ENCODE measurements at regions not wholly inside any gene's neighbourhood (a gene's known extent, or its start where the extent isn't known, plus 50 kb on each side); places are given as distances from the start of the nearest gene placed in this dataset.

DNA sequence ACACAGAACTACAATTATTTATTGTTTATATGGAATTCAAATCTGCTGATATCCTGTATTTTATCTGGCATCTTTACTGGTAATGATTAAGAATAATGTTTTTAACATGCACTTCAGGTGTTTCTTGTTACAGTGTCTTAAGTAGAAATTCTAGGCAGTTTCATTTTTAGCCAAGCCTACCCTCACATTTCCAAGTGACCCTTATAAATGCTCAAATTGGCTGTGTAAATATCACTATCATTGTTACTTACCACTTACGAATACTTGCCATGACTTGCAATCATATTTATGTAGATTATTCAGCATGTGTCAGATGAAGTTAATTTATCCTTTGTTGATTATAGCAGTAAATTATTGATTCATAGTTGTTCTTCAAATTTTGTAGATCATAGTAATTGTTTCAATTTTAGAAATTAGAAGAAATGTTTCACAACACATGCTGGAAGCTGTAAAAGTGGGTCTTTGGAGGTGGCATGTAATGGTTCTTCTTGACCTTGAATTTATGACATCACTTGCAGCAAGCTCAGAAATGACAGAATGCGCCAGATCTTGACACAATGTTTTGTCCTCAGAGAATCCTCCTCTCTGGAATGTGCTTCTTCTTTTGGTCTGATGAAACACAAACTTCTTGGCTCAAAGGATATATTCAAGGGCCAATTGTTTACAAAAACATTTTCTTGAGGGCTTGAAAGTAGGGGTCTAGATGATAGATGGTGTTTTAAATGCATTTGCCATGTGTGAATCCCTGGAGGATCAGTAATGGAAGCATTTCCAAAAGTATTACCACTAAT, 471.8 kb downstream of the COL12A1 start:
- TF ChIP-seq ZNF766 (CRISPR knock-in tag; conservative IDR thresholded peaks at IDR 0.05) (no peak), MED1 (CRISPR knock-in tag; IDR thresholded peaks at IDR 0.05; ENCODE audit: borderline replicate concordance) (no peak), CBX3 (IDR thresholded peaks at IDR 0.05; ENCODE audit: borderline replicate concordance in 1 of 2, low read length in 2 of 2) (no peak), YY1 (IDR thresholded peaks at IDR 0.05; ENCODE audit: borderline replicate concordance in 1 of 3, control insufficient read depth in 1 of 3, extremely low read depth in 1 of 3, insufficient read depth in 3 of 3, insufficient read length in 1 of 3, insufficient replicate concordance in 2 of 3, low read depth in 1 of 3, low read length in 2 of 3) (no peak), RAD21 (CRISPR knock-in tag; conservative IDR thresholded peaks at IDR 0.05 in 1 of 2, IDR thresholded peaks at IDR 0.05 in 1 of 2) (no peak), TBP (optimal IDR thresholded peaks at IDR 0.05; ENCODE audit: low read depth, low read length) (no peak), JUNB (CRISPR knock-in tag; conservative IDR thresholded peaks at IDR 0.05) (no peak)
- TF ChIP-seq, protein P1, sequence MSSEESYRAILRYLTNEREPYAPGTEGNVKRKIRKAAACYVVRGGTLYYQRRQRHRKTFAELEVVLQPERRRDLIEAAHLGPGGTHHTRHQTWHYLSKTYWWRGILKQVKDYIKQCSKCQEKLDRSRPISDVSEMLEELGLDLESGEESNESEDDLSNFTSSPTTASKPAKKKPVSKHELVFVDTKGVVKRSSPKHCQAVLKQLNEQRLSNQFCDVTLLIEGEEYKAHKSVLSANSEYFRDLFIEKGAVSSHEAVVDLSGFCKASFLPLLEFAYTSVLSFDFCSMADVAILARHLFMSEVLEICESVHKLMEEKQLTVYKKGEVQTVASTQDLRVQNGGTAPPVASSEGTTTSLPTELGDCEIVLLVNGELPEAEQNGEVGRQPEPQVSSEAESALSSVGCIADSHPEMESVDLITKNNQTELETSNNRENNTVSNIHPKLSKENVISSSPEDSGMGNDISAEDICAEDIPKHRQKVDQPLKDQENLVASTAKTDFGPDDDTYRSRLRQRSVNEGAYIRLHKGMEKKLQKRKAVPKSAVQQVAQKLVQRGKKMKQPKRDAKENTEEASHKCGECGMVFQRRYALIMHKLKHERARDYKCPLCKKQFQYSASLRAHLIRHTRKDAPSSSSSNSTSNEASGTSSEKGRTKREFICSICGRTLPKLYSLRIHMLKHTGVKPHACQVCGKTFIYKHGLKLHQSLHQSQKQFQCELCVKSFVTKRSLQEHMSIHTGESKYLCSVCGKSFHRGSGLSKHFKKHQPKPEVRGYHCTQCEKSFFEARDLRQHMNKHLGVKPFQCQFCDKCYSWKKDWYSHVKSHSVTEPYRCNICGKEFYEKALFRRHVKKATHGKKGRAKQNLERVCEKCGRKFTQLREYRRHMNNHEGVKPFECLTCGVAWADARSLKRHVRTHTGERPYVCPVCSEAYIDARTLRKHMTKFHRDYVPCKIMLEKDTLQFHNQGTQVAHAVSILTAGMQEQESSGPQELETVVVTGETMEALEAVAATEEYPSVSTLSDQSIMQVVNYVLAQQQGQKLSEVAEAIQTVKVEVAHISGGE (CRISPR knock-in tag; IDR thresholded peaks at IDR 0.05) = no peak
- TF ChIP-seq, protein P2, sequence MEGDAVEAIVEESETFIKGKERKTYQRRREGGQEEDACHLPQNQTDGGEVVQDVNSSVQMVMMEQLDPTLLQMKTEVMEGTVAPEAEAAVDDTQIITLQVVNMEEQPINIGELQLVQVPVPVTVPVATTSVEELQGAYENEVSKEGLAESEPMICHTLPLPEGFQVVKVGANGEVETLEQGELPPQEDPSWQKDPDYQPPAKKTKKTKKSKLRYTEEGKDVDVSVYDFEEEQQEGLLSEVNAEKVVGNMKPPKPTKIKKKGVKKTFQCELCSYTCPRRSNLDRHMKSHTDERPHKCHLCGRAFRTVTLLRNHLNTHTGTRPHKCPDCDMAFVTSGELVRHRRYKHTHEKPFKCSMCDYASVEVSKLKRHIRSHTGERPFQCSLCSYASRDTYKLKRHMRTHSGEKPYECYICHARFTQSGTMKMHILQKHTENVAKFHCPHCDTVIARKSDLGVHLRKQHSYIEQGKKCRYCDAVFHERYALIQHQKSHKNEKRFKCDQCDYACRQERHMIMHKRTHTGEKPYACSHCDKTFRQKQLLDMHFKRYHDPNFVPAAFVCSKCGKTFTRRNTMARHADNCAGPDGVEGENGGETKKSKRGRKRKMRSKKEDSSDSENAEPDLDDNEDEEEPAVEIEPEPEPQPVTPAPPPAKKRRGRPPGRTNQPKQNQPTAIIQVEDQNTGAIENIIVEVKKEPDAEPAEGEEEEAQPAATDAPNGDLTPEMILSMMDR (IDR thresholded peaks at IDR 0.05 in 2 of 3, conservative IDR thresholded peaks at IDR 0.05 in 1 of 3; ENCODE audit: insufficient read depth in 2 of 3, low read depth in 1 of 3, low read length in 3 of 3) = no peak

Data from K562 (cell line).